ENCODE measurements at regions not wholly inside any gene's neighbourhood (a gene's known extent, or its start where the extent isn't known, plus 50 kb on each side); places are given as distances from the start of the nearest gene placed in this dataset.

DNA sequence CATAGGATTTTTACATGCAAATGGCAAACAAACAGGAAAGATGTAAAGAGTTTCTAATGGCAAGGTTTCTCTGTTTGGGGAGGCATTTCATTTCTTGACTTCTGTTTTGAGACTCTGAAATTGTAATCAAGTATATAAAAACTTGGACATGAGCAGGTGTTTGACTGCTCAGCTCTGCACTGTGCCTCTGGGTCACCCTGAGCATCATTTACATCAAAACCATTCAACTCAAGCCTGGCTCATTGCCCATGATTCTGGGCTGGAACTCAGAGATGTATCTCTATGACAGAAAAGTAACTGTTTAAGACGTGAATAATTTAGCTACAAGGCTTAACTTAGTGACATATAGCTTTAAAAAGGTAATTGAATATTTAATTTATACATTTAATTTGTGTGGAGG is 1402.4 kb upstream of the NUDT12 start:
- no peaks in the 10 kb centered on the region for H3K4me1 ChIP-seq (ENCODE audit: control insufficient read depth, extremely low read depth, insufficient read depth, low read length)
- FAIRE-seq (no peak), DNase-seq (ENCODE audit: low read depth, low spot score) (no peak)
- H3K27ac ChIP-seq (ENCODE audit: control insufficient read depth, insufficient read depth, low read length) = no peak overlapping the region
- H4K20me1 ChIP-seq (ENCODE audit: control insufficient read depth, extremely low read depth, insufficient read depth, low read length) = no peaks in the 10 kb centered on the region
- no peak overlapping the region for H3K4me3 ChIP-seq (ENCODE audit: control insufficient read depth in 2 of 3, extremely low read depth in 1 of 3, insufficient read depth in 2 of 3, low read depth in 1 of 3, low read length in 3 of 3)
- dilution Hi-C loops (cut with MboI; ENCODE audit: extremely low pct_ligation_motif_present, low sequenced_read_pairs) = no loop called here
- no peaks in the 10 kb centered on the region for H3K36me3 ChIP-seq (ENCODE audit: control insufficient read depth in 2 of 2, extremely low read depth in 1 of 2, insufficient read depth in 2 of 2, low read length in 2 of 2)
- H3K9me3 ChIP-seq (ENCODE audit: control insufficient read depth, low read depth, low read length) = no peaks in the 10 kb centered on the region
- H3K4me2 ChIP-seq (ENCODE audit: control insufficient read depth, extremely low read depth, insufficient read depth, low read depth, low read length) = no peak overlapping the region
- no peaks in the 10 kb centered on the region for H3K79me2 ChIP-seq (ENCODE audit: control insufficient read depth, insufficient read depth, low read length)
- TF ChIP-seq CTCF (optimal IDR thresholded peaks at IDR 0.05 in 1 of 3, IDR thresholded peaks at IDR 0.05 in 1 of 3, conservative IDR thresholded peaks at IDR 0.05 in 1 of 3; ENCODE audit: extremely low read depth in 1 of 3, insufficient read depth in 2 of 3, low read length in 3 of 3) (no peak), EZH2 (IDR thresholded peaks at IDR 0.05; ENCODE audit: low read length) (no peak)
- H2AFZ ChIP-seq (ENCODE audit: control insufficient read depth, low read length) = no peak overlapping the region
- H3K9me1 ChIP-seq (ENCODE audit: control insufficient read depth, extremely low read depth, insufficient read depth, low read length) = no peaks in the 10 kb centered on the region
- H3K9ac ChIP-seq (ENCODE audit: control insufficient read depth, extremely low read depth, insufficient read depth, low read length) = no peak overlapping the region
- no peaks in the 10 kb centered on the region for H3K27me3 ChIP-seq (ENCODE audit: control insufficient read depth, extremely low read depth, insufficient read depth, low read length)

- Histone ChIP-seq H3K9ac (ENCODE audit: control insufficient read depth, extremely low read depth, insufficient read depth, low read length) (no peak overlapping the region), H3K27me3 (ENCODE audit: control insufficient read depth, extremely low read depth, insufficient read depth, low read length) (no peaks in the 10 kb centered on the region), H2AFZ (ENCODE audit: control insufficient read depth, low read length) (no peak overlapping the region), H3K9me1 (ENCODE audit: control insufficient read depth, extremely low read depth, insufficient read depth, low read length) (no peaks in the 10 kb centered on the region), H3K9me3 (ENCODE audit: control insufficient read depth, low read depth, low read length) (no peaks in the 10 kb centered on the region), H3K4me1 (ENCODE audit: control insufficient read depth, extremely low read depth, insufficient read depth, low read length) (no peaks in the 10 kb centered on the region), H3K4me3 (ENCODE audit: control insufficient read depth in 2 of 3, extremely low read depth in 1 of 3, insufficient read depth in 2 of 3, low read depth in 1 of 3, low read length in 3 of 3) (no peak overlapping the region), H4K20me1 (ENCODE audit: control insufficient read depth, extremely low read depth, insufficient read depth, low read length) (no peaks in the 10 kb centered on the region), H3K36me3 (ENCODE audit: control insufficient read depth in 2 of 2, extremely low read depth in 1 of 2, insufficient read depth in 2 of 2, low read length in 2 of 2) (no peaks in the 10 kb centered on the region), H3K79me2 (ENCODE audit: control insufficient read depth, insufficient read depth, low read length) (no peaks in the 10 kb centered on the region), H3K27ac (ENCODE audit: control insufficient read depth, insufficient read depth, low read length) (no peak overlapping the region), H3K4me2 (ENCODE audit: control insufficient read depth, extremely low read depth, insufficient read depth, low read depth, low read length) (no peak overlapping the region)
- no peak for TF ChIP-seq EZH2 (IDR thresholded peaks at IDR 0.05; ENCODE audit: low read length)
- no peak for TF ChIP-seq CTCF (optimal IDR thresholded peaks at IDR 0.05 in 1 of 3, IDR thresholded peaks at IDR 0.05 in 1 of 3, conservative IDR thresholded peaks at IDR 0.05 in 1 of 3; ENCODE audit: extremely low read depth in 1 of 3, insufficient read depth in 2 of 3, low read length in 3 of 3)
- no peak for DNase-seq (ENCODE audit: low read depth, low spot score)
- dilution Hi-C loops (cut with MboI; ENCODE audit: extremely low pct_ligation_motif_present, low sequenced_read_pairs) = no loop called here
- no peak for FAIRE-seq
These were observed 1392.9 kb upstream of the NUDT12 start for GRCh38 chr5:104955479-104955878.
